ENCODE measurements at regions not wholly inside any gene's neighbourhood (a gene's known extent, or its start where the extent isn't known, plus 50 kb on each side); places are given as distances from the start of the nearest gene placed in this dataset.

DNA sequence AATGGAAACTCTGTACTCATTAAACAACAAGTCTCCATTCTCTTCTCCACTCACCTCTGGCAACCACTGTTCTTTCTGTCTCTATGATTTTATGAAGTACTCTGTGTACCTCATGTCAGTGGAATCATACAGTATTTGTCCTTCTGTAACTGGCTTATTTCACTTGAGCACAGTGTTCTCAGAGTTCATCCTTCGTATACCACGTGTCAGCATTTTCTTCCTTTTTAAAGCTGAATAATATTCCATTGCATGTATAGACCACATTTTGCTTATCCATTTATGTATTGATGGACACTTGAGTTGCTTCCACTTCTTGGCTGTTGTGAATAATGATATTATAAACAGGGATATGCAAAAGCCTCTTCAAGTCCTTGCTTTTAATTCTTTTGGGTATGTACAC is 333.0 kb upstream of the ZNF32 start:
- Histone ChIP-seq H3K27ac (replicated peaks in 1 of 4) (no peak overlapping the region), H3K36me3 (no peaks in the 10 kb centered on the region), H3K27me3 (no peaks in the 10 kb centered on the region), H3K9me3 (no peaks in the 10 kb centered on the region), H3K4me3 (no peak overlapping the region), H3K4me1 (peaks cover 0 to 5% (median 0%) of the 10 kb centered on the region in 4 donors)
- TF ChIP-seq POLR2AphosphoS5 (IDR thresholded peaks at IDR 0.05) (no peak), EP300 (IDR thresholded peaks at IDR 0.05) (no peak), POLR2A (IDR thresholded peaks at IDR 0.05; ENCODE audit: low read depth) (no peak)
- TF ChIP-seq, protein P1, sequence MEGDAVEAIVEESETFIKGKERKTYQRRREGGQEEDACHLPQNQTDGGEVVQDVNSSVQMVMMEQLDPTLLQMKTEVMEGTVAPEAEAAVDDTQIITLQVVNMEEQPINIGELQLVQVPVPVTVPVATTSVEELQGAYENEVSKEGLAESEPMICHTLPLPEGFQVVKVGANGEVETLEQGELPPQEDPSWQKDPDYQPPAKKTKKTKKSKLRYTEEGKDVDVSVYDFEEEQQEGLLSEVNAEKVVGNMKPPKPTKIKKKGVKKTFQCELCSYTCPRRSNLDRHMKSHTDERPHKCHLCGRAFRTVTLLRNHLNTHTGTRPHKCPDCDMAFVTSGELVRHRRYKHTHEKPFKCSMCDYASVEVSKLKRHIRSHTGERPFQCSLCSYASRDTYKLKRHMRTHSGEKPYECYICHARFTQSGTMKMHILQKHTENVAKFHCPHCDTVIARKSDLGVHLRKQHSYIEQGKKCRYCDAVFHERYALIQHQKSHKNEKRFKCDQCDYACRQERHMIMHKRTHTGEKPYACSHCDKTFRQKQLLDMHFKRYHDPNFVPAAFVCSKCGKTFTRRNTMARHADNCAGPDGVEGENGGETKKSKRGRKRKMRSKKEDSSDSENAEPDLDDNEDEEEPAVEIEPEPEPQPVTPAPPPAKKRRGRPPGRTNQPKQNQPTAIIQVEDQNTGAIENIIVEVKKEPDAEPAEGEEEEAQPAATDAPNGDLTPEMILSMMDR (IDR thresholded peaks at IDR 0.05) = no peak
- no peak for DNase-seq (ENCODE audit: extremely low spot score)
- WGBS = 88% methylated on average over 2 of the region's 2 CpGs
- intact Hi-C loops (cut with DNase I) = no loop called here

DNA sequence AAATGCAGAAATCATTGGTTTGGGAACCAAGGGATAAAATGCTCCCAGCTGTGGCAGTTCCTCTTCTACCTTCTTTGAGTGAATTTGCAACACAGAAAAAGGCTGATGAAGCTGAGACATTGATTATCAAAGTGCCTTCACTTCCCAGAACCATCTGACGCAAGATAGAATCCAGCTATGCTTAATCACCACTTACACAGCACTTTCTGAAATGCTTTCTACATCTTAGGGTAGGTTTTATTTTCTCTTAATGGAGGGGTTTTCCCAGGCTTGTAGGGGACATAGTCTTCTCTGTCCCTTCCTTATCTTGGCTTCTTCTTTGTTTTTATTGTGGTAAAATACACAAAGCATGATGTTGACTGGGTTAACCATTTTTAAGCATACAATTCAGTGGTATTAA is 332.6 kb upstream of the ZNF32 start:
- Histone ChIP-seq H3K36me3 (no peaks in the 10 kb centered on the region), H3K9me3 (no peaks in the 10 kb centered on the region), H3K4me3 (no peak overlapping the region), H3K4me1 (peaks cover 0 to 5% (median 0%) of the 10 kb centered on the region in 4 donors), H3K27me3 (no peaks in the 10 kb centered on the region), H3K27ac (replicated peaks in 1 of 4) (no peak overlapping the region)
- intact Hi-C loops (cut with DNase I) = no loop called here
- TF ChIP-seq POLR2A (IDR thresholded peaks at IDR 0.05; ENCODE audit: low read depth) = no peak
- TF ChIP-seq POLR2AphosphoS5 (IDR thresholded peaks at IDR 0.05) = no peak
- TF ChIP-seq EP300 (IDR thresholded peaks at IDR 0.05) = no peak
- TF ChIP-seq, protein P1 (IDR thresholded peaks at IDR 0.05) = no peak
- DNase-seq (ENCODE audit: extremely low spot score) = no peak
- 80% methylated on average over 1 of the region's 1 CpG for WGBS

DNA sequence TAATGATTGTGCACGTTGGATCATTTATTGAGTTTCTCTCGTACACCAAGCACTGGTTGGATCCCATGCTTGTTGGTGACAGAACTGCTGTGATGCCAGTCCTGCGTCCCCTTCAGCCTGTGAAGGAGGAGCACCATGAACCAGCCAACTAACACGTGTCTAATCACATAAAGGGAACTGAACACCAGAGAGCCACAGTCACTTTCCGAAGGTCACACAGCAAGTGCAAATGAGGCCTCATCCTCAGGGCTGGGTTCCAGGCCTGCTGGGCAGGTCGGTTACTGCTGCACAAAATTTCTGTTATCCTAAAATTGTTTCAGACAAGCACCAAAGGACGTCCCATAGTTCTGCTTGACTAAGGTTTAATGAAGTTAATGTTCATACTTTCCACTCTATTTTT is 332.0 kb upstream of the ZNF32 start:
- no peak overlapping the region for H3K27ac ChIP-seq (replicated peaks in 1 of 4)
- no peaks in the 10 kb centered on the region for H3K36me3 ChIP-seq
- H3K9me3 ChIP-seq = no peaks in the 10 kb centered on the region
- 86% methylated on average over 7 of the region's 7 CpGs for WGBS
- TF ChIP-seq, protein P1 (IDR thresholded peaks at IDR 0.05) = no peak
- TF ChIP-seq EP300 (IDR thresholded peaks at IDR 0.05) (no peak), POLR2A (IDR thresholded peaks at IDR 0.05; ENCODE audit: low read depth) (no peak), POLR2AphosphoS5 (IDR thresholded peaks at IDR 0.05) (no peak)
- no peaks in the 10 kb centered on the region for H3K27me3 ChIP-seq
- intact Hi-C loops (cut with DNase I) = no loop called here
- no peak overlapping the region for H3K4me3 ChIP-seq
- no peak for DNase-seq (ENCODE audit: extremely low spot score)
- H3K4me1 ChIP-seq = peaks cover 0 to 5% (median 0%) of the 10 kb centered on the region in 4 donors

DNA sequence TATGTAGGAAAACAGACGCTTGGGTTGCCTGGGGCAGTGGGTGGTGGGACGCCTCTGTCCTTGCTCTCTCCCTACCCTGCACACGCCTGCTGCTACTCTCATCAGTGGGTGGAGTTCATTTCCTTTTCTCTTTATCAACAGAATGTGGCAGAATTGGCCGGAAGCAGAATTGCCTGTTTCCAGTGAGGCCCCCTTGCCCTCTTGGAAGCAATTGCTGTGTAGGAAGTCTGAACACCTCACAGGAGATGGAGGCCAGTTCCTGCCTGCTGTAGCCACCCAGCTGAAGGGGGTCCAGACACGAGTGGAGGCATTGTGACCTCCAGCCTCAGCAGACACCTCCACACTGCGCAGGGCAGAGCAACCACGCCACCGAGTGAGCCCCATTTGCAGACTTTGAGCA is 331.6 kb upstream of the ZNF32 start:
- Histone ChIP-seq H3K36me3 (no peaks in the 10 kb centered on the region), H3K9me3 (no peaks in the 10 kb centered on the region), H3K4me1 (peaks cover 0 to 5% (median 0%) of the 10 kb centered on the region in 4 donors), H3K27ac (replicated peaks in 1 of 4) (no peak overlapping the region), H3K27me3 (no peaks in the 10 kb centered on the region), H3K4me3 (no peak overlapping the region)
- intact Hi-C loops (cut with DNase I) = no loop called here
- WGBS = 71% methylated on average over 8 of the region's 8 CpGs
- TF ChIP-seq EP300 (IDR thresholded peaks at IDR 0.05) (no peak), POLR2AphosphoS5 (IDR thresholded peaks at IDR 0.05) (no peak), POLR2A (IDR thresholded peaks at IDR 0.05; ENCODE audit: low read depth) (no peak)
- TF ChIP-seq, protein P1 (IDR thresholded peaks at IDR 0.05) = no peak
- DNase-seq (ENCODE audit: extremely low spot score) = no peak

DNA sequence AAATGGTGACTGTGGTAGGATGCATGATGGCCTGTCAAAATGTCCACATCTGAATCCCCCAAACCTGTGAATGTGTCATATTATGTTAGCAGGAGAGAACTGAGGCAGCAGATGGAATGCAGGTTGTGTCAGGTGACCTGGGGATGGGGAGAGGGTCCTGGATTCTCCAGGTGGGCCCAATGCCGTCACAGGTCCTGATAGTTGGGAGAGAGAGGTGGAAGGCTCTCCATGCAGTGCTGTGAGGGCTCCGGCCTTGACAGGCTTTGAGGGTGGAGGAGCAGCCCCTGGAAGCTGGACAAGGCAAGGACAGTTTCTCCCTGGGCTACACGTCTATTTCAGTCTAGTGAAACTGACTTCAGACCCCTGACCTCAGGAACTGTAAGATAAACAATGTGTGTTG is 330.9 kb upstream of the ZNF32 start:
- peaks cover 0 to 5% (median 0%) of the 10 kb centered on the region in 4 donors for H3K4me1 ChIP-seq
- WGBS = 76% methylated on average over 3 of the region's 3 CpGs
- no peak for DNase-seq (ENCODE audit: extremely low spot score)
- no peaks in the 10 kb centered on the region for H3K36me3 ChIP-seq
- H3K27ac ChIP-seq (replicated peaks in 1 of 4) = no peak overlapping the region
- no peaks in the 10 kb centered on the region for H3K9me3 ChIP-seq
- TF ChIP-seq EP300 (IDR thresholded peaks at IDR 0.05) (no peak), POLR2AphosphoS5 (IDR thresholded peaks at IDR 0.05) (no peak), POLR2A (IDR thresholded peaks at IDR 0.05; ENCODE audit: low read depth) (no peak)
- TF ChIP-seq, protein P1 (IDR thresholded peaks at IDR 0.05) = no peak
- intact Hi-C loops (cut with DNase I) = no loop called here
- no peak overlapping the region for H3K4me3 ChIP-seq
- H3K27me3 ChIP-seq = no peaks in the 10 kb centered on the region
